Ascending aorta (tissue), 2 donors: ENCODE measurements at regions not wholly inside any gene's neighbourhood (a gene's known extent, or its start where the extent isn't known, plus 50 kb on each side); places are given as distances from the start of the nearest gene placed in this dataset.

ENCODE experiments used
- DNase-seq, 2 donors: peaks; one replicate each; pipeline ENCODE4 v3.0.0-alpha.2; 2019; ENCODE audit warnings: low spot score in 2 of 2
- H3K27ac ChIP-seq, 2 donors: fragments of 200-600 bp; sonication (generic); one replicate each; pipeline ENCODE4 v1.5.1; 2016 to 2017; ENCODE audit warnings: mild to moderate bottlenecking in 1 of 2
- H3K27me3 ChIP-seq: fragments of 200-600 bp; sonication (generic); one replicate; pipeline ENCODE4 v1.5.1; 2017
- H3K36me3 ChIP-seq, 2 donors: fragments of 200-600 bp; sonication (generic); one replicate each; pipeline ENCODE4 v1.5.1; 2016
- H3K4me1 ChIP-seq, 2 donors: fragments of 200-600 bp; sonication (generic); one replicate each; pipeline ENCODE4 v1.5.1; 2016 to 2017; ENCODE audit warnings: mild to moderate bottlenecking in 1 of 2
- H3K4me3 ChIP-seq, 2 donors: fragments of 200-600 bp; sonication (generic); one replicate each; pipeline ENCODE4 v1.5.1; 2016 to 2017; ENCODE audit warnings: mild to moderate bottlenecking in 1 of 2
- H3K9me3 ChIP-seq, 2 donors: fragments of 200-600 bp; sonication (generic); one replicate each; pipeline ENCODE4 v1.5.1; 2016
- CTCF ChIP-seq, 3 experiments: fragments of 200-600 bp in 2 of 3; fragments of 450-650 bp in 1 of 3; sonication (generic) in 2 of 3; IDR thresholded peaks; one replicate each; pipeline ENCODE4 v1.5.1; 2016 to 2019; ENCODE audit warnings: antibody characterized with exemption in 3 of 3, mild to moderate bottlenecking in 1 of 3, moderate library complexity in 1 of 3
- intact Hi-C: fragments of 100-400 bp; cut with DNase I; formaldehyde crosslinking; loops from one replicate; pipeline ENCODE4 v1.15.1; 2023

DNA sequence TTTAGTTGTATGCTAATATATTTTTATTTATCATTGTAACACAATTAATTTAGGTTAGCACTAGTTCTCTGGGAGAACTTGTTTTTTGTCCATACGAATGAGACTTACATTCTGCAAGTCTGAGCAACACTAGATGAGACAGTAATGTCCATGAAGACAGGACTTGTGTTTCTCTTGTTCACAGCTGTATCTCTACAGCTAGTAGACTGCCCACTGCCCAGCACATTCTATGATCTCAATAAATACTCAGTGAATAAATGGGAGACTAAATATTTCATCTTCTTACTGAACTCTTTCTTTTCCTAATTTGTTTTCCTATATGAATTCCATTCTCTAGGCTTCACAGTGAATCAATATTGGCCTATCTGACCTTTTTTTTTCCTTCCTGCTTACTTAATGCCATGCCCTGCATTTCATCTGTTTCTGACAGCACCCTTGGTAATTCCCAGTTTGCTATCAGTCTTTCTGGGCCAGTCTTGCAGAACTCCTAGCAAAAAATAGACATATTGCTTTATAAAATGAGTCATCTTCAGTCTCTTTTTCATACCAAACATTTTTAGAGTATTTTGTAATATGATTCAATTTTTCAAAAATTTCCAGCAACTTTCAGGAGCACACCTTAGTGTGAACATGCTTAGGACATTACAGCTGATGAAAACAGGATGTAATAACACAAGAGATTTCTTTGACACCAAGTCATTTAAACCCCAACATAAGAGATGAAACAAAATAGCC is 185.5 kb upstream of the ATP2B1 start:
- no peak overlapping the region for H3K27ac ChIP-seq
- DNase-seq: no peak
- intact Hi-C loops: no loop called here
- no peaks in the 10 kb centered on the region for H3K27me3 ChIP-seq
- H3K4me3 ChIP-seq: no peak overlapping the region
- H3K4me1 ChIP-seq: no peaks in the 10 kb centered on the region
- H3K36me3 ChIP-seq: no peaks in the 10 kb centered on the region
- TF ChIP-seq CTCF (IDR thresholded peaks at IDR 0.05): no peak
- H3K9me3 ChIP-seq: no peaks in the 10 kb centered on the region

DNA sequence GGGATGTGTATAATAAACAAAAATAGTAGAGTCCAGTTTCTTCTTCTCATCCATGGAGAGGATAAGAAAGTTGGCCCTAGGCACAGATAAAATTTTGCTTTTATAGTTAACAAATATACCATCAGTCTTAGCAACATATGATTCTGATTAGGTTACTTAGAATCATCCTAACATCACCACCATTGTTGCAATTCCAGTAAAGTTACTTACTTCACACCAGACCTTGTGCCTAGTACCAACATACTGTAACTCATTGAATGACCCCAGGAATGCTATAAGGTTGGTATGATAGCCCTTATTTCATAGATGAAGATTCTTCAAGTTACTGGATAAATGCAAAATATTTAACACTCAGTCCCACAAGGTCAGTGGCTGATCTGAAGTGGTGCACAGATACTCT is 183.8 kb upstream of the ATP2B1 start:
- DNase-seq: no peak
- Histone ChIP-seq H3K4me3 (no peak overlapping the region), H3K4me1 (no peaks in the 10 kb centered on the region), H3K36me3 (no peaks in the 10 kb centered on the region), H3K27me3 (no peaks in the 10 kb centered on the region), H3K9me3 (no peaks in the 10 kb centered on the region), H3K27ac (no peak overlapping the region)
- intact Hi-C loops: no loop called here
- TF ChIP-seq CTCF (IDR thresholded peaks at IDR 0.05): no peak

GRCh38 chr12:89891933-89892332 is 183.3 kb upstream of the ATP2B1 start:
- intact Hi-C loops: no loop called here
- Histone ChIP-seq H3K27me3 (no peaks in the 10 kb centered on the region), H3K4me3 (no peak overlapping the region), H3K36me3 (no peaks in the 10 kb centered on the region), H3K4me1 (no peaks in the 10 kb centered on the region), H3K27ac (no peak overlapping the region), H3K9me3 (no peaks in the 10 kb centered on the region)
- no peak for TF ChIP-seq CTCF (IDR thresholded peaks at IDR 0.05)
- no peak for DNase-seq

- H3K27me3 ChIP-seq: no peaks in the 10 kb centered on the region
- intact Hi-C loops: no loop called here
These were observed 181.5 kb upstream of the ATP2B1 start for GRCh38 chr12:89890161-89890560.

DNA sequence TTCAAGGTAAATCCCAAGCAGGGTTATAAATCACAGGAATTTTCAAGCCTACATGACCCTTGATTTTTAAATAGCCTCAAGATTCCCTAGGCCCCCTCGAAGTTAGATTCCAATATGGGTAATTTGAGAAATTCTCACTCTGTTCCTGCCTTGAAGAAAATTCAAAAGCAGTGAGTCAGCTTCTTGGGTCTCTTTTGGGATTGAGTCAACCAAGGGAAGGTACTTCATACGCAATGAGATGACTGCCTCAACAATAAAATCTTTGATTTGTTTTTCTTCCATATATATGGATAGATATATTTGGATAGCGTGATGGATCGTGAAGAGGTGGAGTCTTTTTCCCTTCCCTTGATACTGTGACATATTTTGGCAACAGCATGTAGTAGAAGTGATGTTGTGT is 180.4 kb upstream of the ATP2B1 start:
- intact Hi-C loops: no loop called here
- no peak for DNase-seq
- Histone ChIP-seq H3K27me3 (no peaks in the 10 kb centered on the region), H3K9me3 (no peaks in the 10 kb centered on the region), H3K4me1 (no peaks in the 10 kb centered on the region), H3K4me3 (no peak overlapping the region), H3K27ac (no peak overlapping the region), H3K36me3 (no peaks in the 10 kb centered on the region)
- TF ChIP-seq CTCF (IDR thresholded peaks at IDR 0.05): no peak

More at GRCh38 chr12:89890161-89890560, 181.5 kb upstream of the ATP2B1 start:
- Histone ChIP-seq H3K4me1 (no peaks in the 10 kb centered on the region), H3K4me3 (no peak overlapping the region), H3K27ac (no peak overlapping the region), H3K9me3 (no peaks in the 10 kb centered on the region), H3K36me3 (no peaks in the 10 kb centered on the region)
- TF ChIP-seq CTCF (IDR thresholded peaks at IDR 0.05): no peak
- DNase-seq: no peak

DNA sequence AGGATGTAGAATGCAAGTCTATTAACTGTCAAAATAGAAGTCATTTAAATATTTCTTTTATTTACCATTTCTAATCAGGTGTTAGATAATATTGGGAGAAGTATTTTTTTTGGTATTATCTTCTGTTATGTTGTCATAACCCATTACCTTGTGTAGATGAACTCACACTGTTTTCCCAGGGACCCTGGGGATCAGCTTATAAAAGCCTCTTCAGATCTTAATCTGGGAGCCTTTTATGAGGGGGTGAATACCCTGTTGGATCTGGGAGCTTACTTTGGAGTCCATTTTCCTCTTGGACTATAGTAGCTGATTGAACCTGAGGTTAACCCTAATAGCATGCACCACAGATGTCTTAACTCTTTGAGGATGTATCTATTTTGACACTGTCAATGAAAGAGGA is 176.3 kb upstream of the ATP2B1 start:
- intact Hi-C loops: no loop called here
- no peak overlapping the region for H3K27ac ChIP-seq
- no peaks in the 10 kb centered on the region for H3K4me1 ChIP-seq
- no peak for TF ChIP-seq CTCF (IDR thresholded peaks at IDR 0.05)
- no peak overlapping the region for H3K4me3 ChIP-seq
- no peak for DNase-seq
- no peaks in the 10 kb centered on the region for H3K27me3 ChIP-seq
- H3K36me3 ChIP-seq: no peaks in the 10 kb centered on the region
- H3K9me3 ChIP-seq: no peaks in the 10 kb centered on the region
